ENCODE measurements at regions not wholly inside any gene's neighbourhood (a gene's known extent, or its start where the extent isn't known, plus 50 kb on each side); places are given as distances from the start of the nearest gene placed in this dataset.

- Histone ChIP-seq H3K36me3 (ENCODE audit: control insufficient read depth in 1 of 2, insufficient read depth in 2 of 2, low read length in 2 of 2) (no peaks in the 10 kb centered on the region), H2AFZ (ENCODE audit: low read depth, low read length, poor library complexity, severe bottlenecking) (no peak overlapping the region), H3K27ac (ENCODE audit: low read depth, low read length) (no peak overlapping the region), H3K9me2 (ENCODE audit: insufficient read depth) (no peaks in the 10 kb centered on the region), H3K9ac (ENCODE audit: low read length) (no peak overlapping the region), H3K4me1 (ENCODE audit: control insufficient read depth in 1 of 2, insufficient read depth in 2 of 2, low read length in 2 of 2) (no peaks in the 10 kb centered on the region), H3K4me3 (replicated peaks in 1 of 2; ENCODE audit: low read depth in 1 of 2, low read length in 2 of 2) (no peak overlapping the region), H3K27me3 (ENCODE audit: insufficient read depth, low read length) (no peaks in the 10 kb centered on the region), H3K79me2 (ENCODE audit: insufficient read depth, low read length) (no peaks in the 10 kb centered on the region), H3K9me3 (ENCODE audit: control insufficient read depth in 1 of 2, insufficient read depth in 1 of 2, low read depth in 1 of 2, low read length in 2 of 2) (peaks cover 6 to 28% of the 10 kb centered on the region in 2 experiments; a peak in 2 of 4 replicates), H3K4me2 (ENCODE audit: low read length) (no peak overlapping the region), H4K20me1 (ENCODE audit: insufficient read depth) (no peaks in the 10 kb centered on the region)
- BruUV-seq (replicated peaks), result no TSS peak
- no peak for DNase-seq (ENCODE audit: low read depth, low spot score)
- TF ChIP-seq ZBTB33 (IDR thresholded peaks at IDR 0.05; ENCODE audit: extremely low read depth, insufficient replicate concordance, low read length) (no peak), TCF7L2 (IDR thresholded peaks at IDR 0.05; ENCODE audit: borderline replicate concordance, extremely low read depth, insufficient read depth, insufficient read length) (no peak), SP1 (IDR thresholded peaks at IDR 0.05; ENCODE audit: low read depth) (no peak), YY1 (IDR thresholded peaks at IDR 0.05; ENCODE audit: extremely low read depth, insufficient replicate concordance, low read depth, low read length) (no peak), CEBPB (IDR thresholded peaks at IDR 0.05; ENCODE audit: low read depth) (no peak), SIN3A (IDR thresholded peaks at IDR 0.05; ENCODE audit: low read depth) (no peak), ATF3 (IDR thresholded peaks at IDR 0.05) (no peak), EZH2phosphoT487 (IDR thresholded peaks at IDR 0.05; ENCODE audit: borderline replicate concordance) (no peak), ZNF274 (IDR thresholded peaks at IDR 0.05; ENCODE audit: low read depth, low read length) (no peak), EZH2 (IDR thresholded peaks at IDR 0.05) (no peak), CTCF (IDR thresholded peaks at IDR 0.05 in 2 of 3, conservative IDR thresholded peaks at IDR 0.05 in 1 of 3; ENCODE audit: borderline replicate concordance in 1 of 3, insufficient read depth in 1 of 3, low read depth in 2 of 3, low read length in 2 of 3) (no peak), ELF1 (IDR thresholded peaks at IDR 0.05; ENCODE audit: borderline replicate concordance, low read depth) (no peak), MAX (IDR thresholded peaks at IDR 0.05) (no peak), SRF (IDR thresholded peaks at IDR 0.05; ENCODE audit: low read depth) (no peak), POLR2A (IDR thresholded peaks at IDR 0.05; ENCODE audit: borderline replicate concordance, extremely low read depth, insufficient read depth, insufficient read length) (no peak), JUND (IDR thresholded peaks at IDR 0.05) (no peak), CBX3 (IDR thresholded peaks at IDR 0.05; ENCODE audit: low read depth) (no peak), REST (IDR thresholded peaks at IDR 0.05; ENCODE audit: low read depth) (no peak)
- intact Hi-C loops (cut with micrococcal nuclease), result no loop called here
- POLR2A ChIA-PET, result no interaction called here
- RAD21 ChIA-PET (ENCODE audit: low non-redundant PET in 1 of 2, low total read pairs in 2 of 2, uncharacterized antibody in 2 of 2, unreplicated experiment in 2 of 2), result no interaction called here
- ATAC-seq, result no peak
- CTCF ChIA-PET, result no interaction called here
Observed at GRCh38 chr15:26087395-26087794, 224.3 kb upstream of the ATP10A start.
